ENCODE measurements at regions not wholly inside any gene's neighbourhood (a gene's known extent, or its start where the extent isn't known, plus 50 kb on each side); places are given as distances from the start of the nearest gene placed in this dataset.

DNA sequence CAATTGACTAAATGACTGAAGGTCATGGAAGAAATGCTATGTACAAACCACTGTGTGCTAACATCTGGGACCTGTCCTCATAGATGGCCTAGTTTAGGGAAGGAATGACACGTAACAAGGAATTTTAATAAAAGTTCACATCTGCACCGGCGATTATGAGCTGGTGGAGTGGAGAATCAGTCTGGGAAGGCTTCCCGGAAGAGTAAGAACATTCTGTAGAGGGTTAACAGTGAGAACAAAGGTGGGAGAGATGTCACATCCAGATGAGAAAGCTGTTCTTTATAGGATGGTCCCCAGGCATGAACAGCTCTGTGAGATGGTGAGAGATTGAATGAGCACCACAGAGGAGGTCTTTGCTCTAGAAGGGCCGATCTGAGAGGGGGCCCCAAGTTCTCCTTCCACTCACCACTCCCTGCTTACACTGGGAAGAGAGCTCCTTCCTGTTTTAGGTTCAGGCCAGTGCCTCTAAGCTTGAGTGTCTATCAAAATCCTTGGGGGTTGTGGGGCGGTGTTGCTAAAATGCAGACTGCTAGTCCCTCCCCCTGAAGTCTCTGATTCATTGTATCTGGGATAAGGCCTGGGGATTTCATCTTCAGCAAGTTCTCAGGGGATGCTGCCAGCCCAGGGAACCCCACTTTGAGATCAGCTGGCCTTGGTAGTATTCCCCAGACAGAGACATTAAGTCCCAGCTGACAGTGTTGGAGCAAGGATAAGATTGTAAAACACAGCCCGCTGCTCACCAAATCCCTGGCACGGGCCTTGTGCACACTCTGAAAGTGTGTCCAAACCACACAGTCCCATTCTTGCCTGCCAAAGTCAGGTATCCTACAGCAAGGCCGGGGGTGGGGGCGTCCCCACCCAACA, 294.7 kb upstream of the MAF start:
- TF ChIP-seq, protein P1, sequence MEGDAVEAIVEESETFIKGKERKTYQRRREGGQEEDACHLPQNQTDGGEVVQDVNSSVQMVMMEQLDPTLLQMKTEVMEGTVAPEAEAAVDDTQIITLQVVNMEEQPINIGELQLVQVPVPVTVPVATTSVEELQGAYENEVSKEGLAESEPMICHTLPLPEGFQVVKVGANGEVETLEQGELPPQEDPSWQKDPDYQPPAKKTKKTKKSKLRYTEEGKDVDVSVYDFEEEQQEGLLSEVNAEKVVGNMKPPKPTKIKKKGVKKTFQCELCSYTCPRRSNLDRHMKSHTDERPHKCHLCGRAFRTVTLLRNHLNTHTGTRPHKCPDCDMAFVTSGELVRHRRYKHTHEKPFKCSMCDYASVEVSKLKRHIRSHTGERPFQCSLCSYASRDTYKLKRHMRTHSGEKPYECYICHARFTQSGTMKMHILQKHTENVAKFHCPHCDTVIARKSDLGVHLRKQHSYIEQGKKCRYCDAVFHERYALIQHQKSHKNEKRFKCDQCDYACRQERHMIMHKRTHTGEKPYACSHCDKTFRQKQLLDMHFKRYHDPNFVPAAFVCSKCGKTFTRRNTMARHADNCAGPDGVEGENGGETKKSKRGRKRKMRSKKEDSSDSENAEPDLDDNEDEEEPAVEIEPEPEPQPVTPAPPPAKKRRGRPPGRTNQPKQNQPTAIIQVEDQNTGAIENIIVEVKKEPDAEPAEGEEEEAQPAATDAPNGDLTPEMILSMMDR (IDR thresholded peaks at IDR 0.05): no peak
- no peak for TF ChIP-seq POLR2A (IDR thresholded peaks at IDR 0.05)

All from lower leg skin (tissue), 3 donors.